ENCODE measurements at regions not wholly inside any gene's neighbourhood (a gene's known extent, or its start where the extent isn't known, plus 50 kb on each side); places are given as distances from the start of the nearest gene placed in this dataset.

GRCh38 chr21:43363506-43364260 lies 63.2 kb downstream of the SIK1 start:
- Histone ChIP-seq H3K4me3 (no peak overlapping the region), H3K27ac (ENCODE audit: low read depth) (no peak overlapping the region), H3K4me1 (ENCODE audit: insufficient read depth) (no peaks in the 10 kb centered on the region; the same call in 1 of the 2 replicates), H3K4me2 (no peak overlapping the region), H2AFZ (no peak overlapping the region), H3K79me2 (replicated peaks; ENCODE audit: insufficient read depth) (no peaks in the 10 kb centered on the region), H3K27me3 (ENCODE audit: insufficient read depth) (no peaks in the 10 kb centered on the region), H3K36me3 (ENCODE audit: insufficient read depth) (no peaks in the 10 kb centered on the region), H3K9me2 (ENCODE audit: insufficient read depth) (no peaks in the 10 kb centered on the region), H3F3A (replicated peaks; ENCODE audit: low read depth) (no peaks in the 10 kb centered on the region; the same call in 1 of the 2 replicates), H4K20me1 (replicated peaks; ENCODE audit: insufficient read depth) (no peaks in the 10 kb centered on the region)
- peaks cover 26% of the 10 kb centered on the region for H3K4me1 Mint-ChIP-seq
- ATAC-seq (no peak), DNase-seq (ENCODE audit: low spot score) (no peak)
- TF ChIP-seq NANOG (IDR thresholded peaks at IDR 0.05; ENCODE audit: borderline replicate concordance) (no peak), JUNB (IDR thresholded peaks at IDR 0.05; ENCODE audit: unreplicated experiment) (no peak), EZH2 (IDR thresholded peaks at IDR 0.05; ENCODE audit: low read depth, unreplicated experiment) (no peak), EZH2phosphoT487 (IDR thresholded peaks at IDR 0.05; ENCODE audit: unreplicated experiment) (no peak), POLR2AphosphoS5 (IDR thresholded peaks at IDR 0.05; ENCODE audit: low read depth) (no peak), ZNF462 (CRISPR knock-in tag; IDR thresholded peaks at IDR 0.05) (no peak), STAT1 (IDR thresholded peaks at IDR 0.05; ENCODE audit: unreplicated experiment) (no peak), CREB1 (CRISPR knock-in tag; IDR thresholded peaks at IDR 0.05; ENCODE audit: low read depth) (no peak), REST (IDR thresholded peaks at IDR 0.05; ENCODE audit: unreplicated experiment) (no peak), ZNF331 (CRISPR knock-in tag; IDR thresholded peaks at IDR 0.05; ENCODE audit: low read depth) (no peak), ETS1 (IDR thresholded peaks at IDR 0.05) (no peak), ZNF114 (CRISPR knock-in tag; IDR thresholded peaks at IDR 0.05) (no peak)
- TF ChIP-seq, protein P1, sequence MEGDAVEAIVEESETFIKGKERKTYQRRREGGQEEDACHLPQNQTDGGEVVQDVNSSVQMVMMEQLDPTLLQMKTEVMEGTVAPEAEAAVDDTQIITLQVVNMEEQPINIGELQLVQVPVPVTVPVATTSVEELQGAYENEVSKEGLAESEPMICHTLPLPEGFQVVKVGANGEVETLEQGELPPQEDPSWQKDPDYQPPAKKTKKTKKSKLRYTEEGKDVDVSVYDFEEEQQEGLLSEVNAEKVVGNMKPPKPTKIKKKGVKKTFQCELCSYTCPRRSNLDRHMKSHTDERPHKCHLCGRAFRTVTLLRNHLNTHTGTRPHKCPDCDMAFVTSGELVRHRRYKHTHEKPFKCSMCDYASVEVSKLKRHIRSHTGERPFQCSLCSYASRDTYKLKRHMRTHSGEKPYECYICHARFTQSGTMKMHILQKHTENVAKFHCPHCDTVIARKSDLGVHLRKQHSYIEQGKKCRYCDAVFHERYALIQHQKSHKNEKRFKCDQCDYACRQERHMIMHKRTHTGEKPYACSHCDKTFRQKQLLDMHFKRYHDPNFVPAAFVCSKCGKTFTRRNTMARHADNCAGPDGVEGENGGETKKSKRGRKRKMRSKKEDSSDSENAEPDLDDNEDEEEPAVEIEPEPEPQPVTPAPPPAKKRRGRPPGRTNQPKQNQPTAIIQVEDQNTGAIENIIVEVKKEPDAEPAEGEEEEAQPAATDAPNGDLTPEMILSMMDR (conservative IDR thresholded peaks at IDR 0.05; ENCODE audit: low read depth in 2 of 2) = no peak
- H3K36me3 Mint-ChIP-seq (ENCODE audit: low read depth) = no peaks in the 10 kb centered on the region
- no peaks in the 10 kb centered on the region for H3K9me3 Mint-ChIP-seq
- H3K4me3 Mint-ChIP-seq = no peak overlapping the region
- H3K27ac Mint-ChIP-seq = no peak overlapping the region
- H3K27me3 Mint-ChIP-seq (ENCODE audit: insufficient read depth, low read depth, poor library complexity) = peaks cover 17% of the 10 kb centered on the region

Data from GM23338 (cell line).